ENCODE measurements at regions not wholly inside any gene's neighbourhood (a gene's known extent, or its start where the extent isn't known, plus 50 kb on each side); places are given as distances from the start of the nearest gene placed in this dataset.
A peak's percentile ranks its signal among the peaks of the same experiment; 100 is the strongest.

GRCh38 chr2:154614906-154615305, 83.6 kb upstream of the KCNJ3 start:
- no peak overlapping the region for H3K4me3 Mint-ChIP-seq
- no peak for TF ChIP-seq CTCF (conservative IDR thresholded peaks at IDR 0.05)
- DNase-seq (ENCODE audit: low read depth, low spot score), result no peak
- H3K9me3 Mint-ChIP-seq, result no peaks in the 10 kb centered on the region
- H3K27me3 Mint-ChIP-seq (ENCODE audit: low read depth), result no peaks in the 10 kb centered on the region
- no peaks in the 10 kb centered on the region for H3K4me1 Mint-ChIP-seq
- H3K27ac Mint-ChIP-seq (ENCODE audit: unreplicated experiment), result no peak overlapping the region
- H3K36me3 Mint-ChIP-seq (ENCODE audit: low read depth), result no peaks in the 10 kb centered on the region

- no peak overlapping the region for H3K4me3 Mint-ChIP-seq
- H3K4me1 Mint-ChIP-seq, result peaks cover 8% of the 10 kb centered on the region
- H3K27ac Mint-ChIP-seq (ENCODE audit: unreplicated experiment), result no peak overlapping the region
- H3K27me3 Mint-ChIP-seq (ENCODE audit: low read depth), result no peaks in the 10 kb centered on the region
- DNase-seq (ENCODE audit: low read depth, low spot score), result no peak
- no peaks in the 10 kb centered on the region for H3K9me3 Mint-ChIP-seq
- TF ChIP-seq CTCF (conservative IDR thresholded peaks at IDR 0.05), result no peak
- no peaks in the 10 kb centered on the region for H3K36me3 Mint-ChIP-seq (ENCODE audit: low read depth)
Measured at GRCh38 chr2:154616659-154617058, 81.8 kb upstream of the KCNJ3 start.

DNA sequence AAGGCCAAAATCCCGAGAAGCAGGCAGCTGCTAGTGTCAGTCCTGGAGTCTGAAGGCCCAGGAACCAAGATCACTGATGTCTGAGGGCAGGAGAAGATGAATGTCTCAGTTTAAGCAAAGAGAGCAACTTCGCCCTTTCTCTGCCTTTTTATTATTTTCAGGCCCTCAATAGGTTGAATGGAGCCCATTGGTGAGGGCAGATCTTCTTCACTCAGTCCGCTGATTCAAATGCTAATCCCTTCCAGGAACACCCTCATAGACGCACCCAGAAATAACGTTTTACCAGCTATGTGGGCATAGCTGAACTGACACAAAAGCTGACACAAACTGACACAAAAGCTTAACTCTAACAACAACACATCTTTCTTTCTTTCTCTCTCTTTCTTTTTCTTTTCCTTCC, 78.0 kb upstream of the KCNJ3 start:
- Mint-ChIP-seq H3K36me3 (ENCODE audit: low read depth) (no peaks in the 10 kb centered on the region), H3K4me1 (peaks cover 8% of the 10 kb centered on the region), H3K9me3 (no peaks in the 10 kb centered on the region), H3K27ac (ENCODE audit: unreplicated experiment) (no peak overlapping the region), H3K27me3 (ENCODE audit: low read depth) (no peaks in the 10 kb centered on the region), H3K4me3 (no peak overlapping the region)
- TF ChIP-seq CTCF (conservative IDR thresholded peaks at IDR 0.05), result no peak
- DNase-seq (ENCODE audit: low read depth, low spot score), result no peak

- H3K4me3 Mint-ChIP-seq, result no peak overlapping the region
- H3K27ac Mint-ChIP-seq (ENCODE audit: unreplicated experiment), result no peak overlapping the region
- H3K4me1 Mint-ChIP-seq, result peaks cover 8% of the 10 kb centered on the region
- no peaks in the 10 kb centered on the region for H3K36me3 Mint-ChIP-seq (ENCODE audit: low read depth)
- TF ChIP-seq CTCF (conservative IDR thresholded peaks at IDR 0.05), result peak; percentile 80
- peak; percentile 44 for DNase-seq (ENCODE audit: low read depth, low spot score)
- H3K27me3 Mint-ChIP-seq (ENCODE audit: low read depth), result no peaks in the 10 kb centered on the region
- no peaks in the 10 kb centered on the region for H3K9me3 Mint-ChIP-seq
Measured at GRCh38 chr2:154623819-154624218, 74.7 kb upstream of the KCNJ3 start.

DNA sequence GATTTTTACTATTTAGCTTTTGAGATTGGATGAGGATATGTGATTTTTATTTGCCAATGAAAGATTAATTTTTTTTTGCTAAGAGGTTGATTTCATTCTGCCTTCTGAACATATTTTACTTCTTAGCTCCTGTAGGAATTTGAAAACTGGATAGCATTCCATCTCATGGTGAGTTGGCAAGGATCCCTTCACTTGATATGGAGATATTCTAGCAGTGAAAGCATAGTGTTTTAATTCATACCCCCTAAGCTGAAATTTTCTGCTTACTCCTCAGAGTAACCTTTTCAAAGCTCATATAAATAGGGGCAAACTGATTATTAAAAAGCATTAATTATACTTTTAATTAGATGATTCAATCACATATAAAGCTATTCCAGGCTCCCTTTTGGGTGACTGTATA, 61.0 kb upstream of the KCNJ3 start:
- Mint-ChIP-seq H3K4me3 (no peak overlapping the region), H3K9me3 (no peaks in the 10 kb centered on the region), H3K4me1 (no peaks in the 10 kb centered on the region), H3K27ac (ENCODE audit: unreplicated experiment) (no peak overlapping the region), H3K27me3 (ENCODE audit: low read depth) (no peaks in the 10 kb centered on the region), H3K36me3 (ENCODE audit: low read depth) (no peaks in the 10 kb centered on the region)
- no peak for DNase-seq (ENCODE audit: low read depth, low spot score)
- TF ChIP-seq CTCF (conservative IDR thresholded peaks at IDR 0.05), result no peak

GRCh38 chr2:154638783-154639182, 59.7 kb upstream of the KCNJ3 start:
- Mint-ChIP-seq H3K4me3 (no peak overlapping the region), H3K4me1 (no peaks in the 10 kb centered on the region), H3K9me3 (no peaks in the 10 kb centered on the region), H3K27ac (ENCODE audit: unreplicated experiment) (no peak overlapping the region), H3K36me3 (ENCODE audit: low read depth) (no peaks in the 10 kb centered on the region), H3K27me3 (ENCODE audit: low read depth) (no peaks in the 10 kb centered on the region)
- no peak for TF ChIP-seq CTCF (conservative IDR thresholded peaks at IDR 0.05)
- no peak for DNase-seq (ENCODE audit: low read depth, low spot score)
